PC-9 (cell line): ENCODE measurements at regions not wholly inside any gene's neighbourhood (a gene's known extent, or its start where the extent isn't known, plus 50 kb on each side); places are given as distances from the start of the nearest gene placed in this dataset.
A peak's percentile ranks its signal among the peaks of the same experiment; 100 is the strongest.

Source experiments
- BruUV-seq: library from RNA; stranded (reverse); fragments of 400-500 nt; replicated peaks from 2 replicates; lab custom pipeline; 2021; lab: Mats Ljungman, UMichigan
- CTCF ChIA-PET: fragments of 300-600 bp; sonication (Branson Sonifier 250); formaldehyde crosslinking; loops from one replicate; lab custom pipeline; 2022; ENCODE audit warnings: antibody characterized with exemption; lab: Charles Lee
- POLR2A ChIA-PET: fragments of 300-600 bp; sonication (Branson Sonifier 250); formaldehyde crosslinking; loops from one replicate; lab custom pipeline; 2022; ENCODE audit warnings: antibody characterized with exemption; ENCODE audit not compliant: unreplicated experiment; lab: Charles Lee
- DNase-seq, 2 experiments: peaks; one replicate each; pipeline versions ENCODE4 v3.0.0 to v3.0.0-alpha.2; 2015 to 2022; ENCODE audit warnings: mixed read lengths in 1 of 2
- H2AFZ ChIP-seq: fragments of 200-600 bp; sonication (generic); 2 replicates; pipeline ENCODE4 v1.8.1; 2017; ENCODE audit warnings: antibody characterized with exemption
- H3F3A ChIP-seq: fragments of 200-600 bp; sonication (generic); 2 replicates; pipeline ENCODE4 v1.8.1; 2017; ENCODE audit warnings: antibody characterized with exemption, mild to moderate bottlenecking, low read depth; ENCODE audit not compliant: insufficient read depth
- H3K27ac ChIP-seq: fragments of 200-600 bp; sonication (generic); 2 replicates; pipeline ENCODE4 v1.6.1; 2016; ENCODE audit warnings: mixed run types
- H3K27me3 ChIP-seq: fragments of 200-600 bp; sonication (generic); 2 replicates; pipeline ENCODE4 v1.6.1; 2016; ENCODE audit warnings: low read depth, mixed run types; ENCODE audit not compliant: insufficient read depth
- H3K36me3 ChIP-seq: fragments of 200-600 bp; sonication (generic); 2 replicates; pipeline ENCODE4 v1.6.1; 2016; ENCODE audit warnings: low read depth, mixed run types
- H3K4me1 ChIP-seq: fragments of 200-600 bp; sonication (generic); replicated peaks from 2 replicates; pipeline ENCODE4 v1.6.1; 2016; ENCODE audit warnings: mixed run types; ENCODE audit not compliant: insufficient read depth
- H3K4me2 ChIP-seq: fragments of 200-600 bp; sonication (generic); 2 replicates; pipeline ENCODE4 v1.6.1; 2017; ENCODE audit warnings: mixed run types
- H3K4me3 ChIP-seq: fragments of 200-600 bp; sonication (generic); 2 replicates; pipeline ENCODE4 v1.6.1; 2016; ENCODE audit warnings: mixed run types
- H3K79me2 ChIP-seq: fragments of 200-600 bp; sonication (generic); 2 replicates; pipeline ENCODE4 v1.6.1; 2017; ENCODE audit warnings: low read depth, mixed run types
- H3K9me2 ChIP-seq: fragments of 200-600 bp; sonication (generic); 2 replicates; pipeline ENCODE4 v1.8.1; 2017; ENCODE audit warnings: mild to moderate bottlenecking; ENCODE audit not compliant: insufficient read depth
- H3K9me3 ChIP-seq: fragments of 200-600 bp; sonication (generic); 2 replicates; pipeline ENCODE4 v1.8.1; 2016; ENCODE audit warnings: low read depth; ENCODE audit not compliant: insufficient read depth
- H4K20me1 ChIP-seq: fragments of 200-600 bp; sonication (generic); 2 replicates; pipeline ENCODE4 v1.8.1; 2017; ENCODE audit not compliant: insufficient read depth
- CTCF ChIP-seq: fragments of 200-600 bp; sonication (generic); conservative IDR thresholded peaks from 2 replicates; pipeline ENCODE4 v1.6.1; 2017; ENCODE audit warnings: mixed run types, antibody characterized with exemption, mild to moderate bottlenecking, moderate library complexity
- EZH2 ChIP-seq: fragments of 200-600 bp; sonication (generic); IDR thresholded peaks from 2 replicates; pipeline ENCODE4 v1.8.0; 2017; ENCODE audit warnings: antibody characterized with exemption, low read depth
- intact Hi-C: fragments of 100-400 bp; cut with micrococcal nuclease; formaldehyde crosslinking; loops from one replicate; pipeline ENCODE4 v1.10.0; 2022; ENCODE audit not compliant: unreplicated experiment

- no peaks in the 10 kb centered on the region for H3K4me1 ChIP-seq
- no peaks in the 10 kb centered on the region for H3K9me2 ChIP-seq
- no peak overlapping the region for H3K4me2 ChIP-seq
- no peak overlapping the region for H2AFZ ChIP-seq
- H3F3A ChIP-seq, result no peaks in the 10 kb centered on the region
- no peaks in the 10 kb centered on the region for H3K9me3 ChIP-seq
- H3K27me3 ChIP-seq, result no peaks in the 10 kb centered on the region
- no peaks in the 10 kb centered on the region for H3K79me2 ChIP-seq
- POLR2A ChIA-PET, result no interaction called here
- H3K4me3 ChIP-seq, result no peak overlapping the region
- H3K36me3 ChIP-seq, result no peaks in the 10 kb centered on the region
- DNase-seq, result peak; percentile 44 to 62
- BruUV-seq, result no TSS peak
- CTCF ChIA-PET, result interaction anchor here (0.5 to 0.6 kb wide), 2 partner anchors 265 to 780 kb away, joined by 3 read pairs; no protein-coding TSS in a partner anchor
- TF ChIP-seq CTCF (peak; percentile 91), EZH2 (no peak)
- no peaks in the 10 kb centered on the region for H4K20me1 ChIP-seq
- intact Hi-C loops, result loop anchor here (1.0 kb wide), 2 partner anchors 272 to 276 kb away; no protein-coding TSS in a partner anchor
- no peak overlapping the region for H3K27ac ChIP-seq
Observed at GRCh38 chr18:59056706-59057492, 82.8 kb upstream of the SEC11C start.

GRCh38 chr18:59057493-59057795 lies 82.2 kb upstream of the SEC11C start:
- Histone ChIP-seq H3F3A (no peaks in the 10 kb centered on the region), H3K9me3 (no peaks in the 10 kb centered on the region), H3K36me3 (no peaks in the 10 kb centered on the region), H3K27ac (no peak overlapping the region), H3K4me1 (no peaks in the 10 kb centered on the region), H3K4me2 (no peak overlapping the region), H2AFZ (no peak overlapping the region), H4K20me1 (no peaks in the 10 kb centered on the region), H3K27me3 (no peaks in the 10 kb centered on the region), H3K9me2 (no peaks in the 10 kb centered on the region), H3K4me3 (no peak overlapping the region), H3K79me2 (no peaks in the 10 kb centered on the region)
- BruUV-seq, result no TSS peak
- no peak for DNase-seq
- TF ChIP-seq CTCF (no peak), EZH2 (no peak)
- POLR2A ChIA-PET, result no interaction called here
- intact Hi-C loops, result loop anchor here (1.0 kb wide), 2 partner anchors 272 to 276 kb away; no protein-coding TSS in a partner anchor
- CTCF ChIA-PET, result no interaction called here

GRCh38 chr18:59057969-59058368 lies 81.7 kb upstream of the SEC11C start:
- Histone ChIP-seq H3K4me3 (no peak overlapping the region), H2AFZ (no peak overlapping the region), H3K4me1 (no peaks in the 10 kb centered on the region), H3K9me3 (no peaks in the 10 kb centered on the region), H3K79me2 (no peaks in the 10 kb centered on the region), H3K27me3 (no peaks in the 10 kb centered on the region), H4K20me1 (no peaks in the 10 kb centered on the region), H3K36me3 (no peaks in the 10 kb centered on the region), H3F3A (no peaks in the 10 kb centered on the region), H3K4me2 (no peak overlapping the region), H3K9me2 (no peaks in the 10 kb centered on the region), H3K27ac (no peak overlapping the region)
- TF ChIP-seq CTCF, result no peak
- no peak for TF ChIP-seq EZH2
- DNase-seq, result no peak
- CTCF ChIA-PET, result interaction anchor here (0.8 kb wide), 1 partner anchor 275 kb away, joined by 3 read pairs; no protein-coding TSS in a partner anchor
- no TSS peak for BruUV-seq
- POLR2A ChIA-PET, result interaction anchor here (0.6 kb wide), 1 partner anchor 110 kb away, joined by 5 read pairs; no protein-coding TSS in a partner anchor
- intact Hi-C loops, result loop anchor here (1.0 kb wide), 2 partner anchors 273 to 277 kb away; no protein-coding TSS in a partner anchor
